ENCODE measurements at regions not wholly inside any gene's neighbourhood (a gene's known extent, or its start where the extent isn't known, plus 50 kb on each side); places are given as distances from the start of the nearest gene placed in this dataset.

- H3K79me2 ChIP-seq (ENCODE audit: insufficient read depth, low read length), result no peaks in the 10 kb centered on the region
- no peaks in the 10 kb centered on the region for H3K36me3 Mint-ChIP-seq (ENCODE audit: low read depth, unreplicated experiment)
- H3K4me1 ChIP-seq (ENCODE audit: insufficient read depth, low read length), result no peaks in the 10 kb centered on the region
- H3K27me3 ChIP-seq (ENCODE audit: insufficient read depth, low read length), result no peaks in the 10 kb centered on the region
- TF ChIP-seq CTCF (IDR thresholded peaks at IDR 0.05; ENCODE audit: insufficient read depth, low read depth, low read length) (no peak), EZH2 (IDR thresholded peaks at IDR 0.05; ENCODE audit: insufficient read depth, low read length) (no peak)
- H3K27ac Mint-ChIP-seq (ENCODE audit: unreplicated experiment), result no peak overlapping the region
- H3K27me3 Mint-ChIP-seq (ENCODE audit: low read depth, unreplicated experiment), result no peaks in the 10 kb centered on the region
- H3K9ac ChIP-seq (ENCODE audit: low read length), result no peak overlapping the region
- H2AFZ ChIP-seq (ENCODE audit: low read depth, low read length), result no peak overlapping the region
- H3K4me1 Mint-ChIP-seq (ENCODE audit: low read depth, unreplicated experiment), result no peaks in the 10 kb centered on the region
- H3K4me3 Mint-ChIP-seq (ENCODE audit: unreplicated experiment), result no peak overlapping the region
- no peak for DNase-seq (ENCODE audit: low read depth)
- H3K9me3 Mint-ChIP-seq (ENCODE audit: unreplicated experiment), result peaks cover 9% of the 10 kb centered on the region
- H3K4me3 ChIP-seq (ENCODE audit: insufficient read depth, low read depth, low read length), result no peak overlapping the region
- no peaks in the 10 kb centered on the region for H3K36me3 ChIP-seq (ENCODE audit: insufficient read depth, low read length)
- no peak overlapping the region for H3K4me2 ChIP-seq (ENCODE audit: low read length)
- H3K27ac ChIP-seq (ENCODE audit: low read depth, low read length), result no peak overlapping the region
- H4K20me1 ChIP-seq (ENCODE audit: insufficient read depth, low read length), result no peaks in the 10 kb centered on the region
- no peak for FAIRE-seq
- H3K9me3 ChIP-seq (ENCODE audit: insufficient read depth, low read depth, low read length), result no peaks in the 10 kb centered on the region
Observed at GRCh38 chr7:68449816-68450215, 1148.5 kb upstream of the AUTS2 start.

GRCh38 chr7:68454931-68455330 lies 1143.3 kb upstream of the AUTS2 start:
- Mint-ChIP-seq H3K9me3 (ENCODE audit: unreplicated experiment) (peaks cover 24% of the 10 kb centered on the region), H3K27me3 (ENCODE audit: low read depth, unreplicated experiment) (no peaks in the 10 kb centered on the region), H3K4me3 (ENCODE audit: unreplicated experiment) (no peak overlapping the region), H3K4me1 (ENCODE audit: low read depth, unreplicated experiment) (no peaks in the 10 kb centered on the region), H3K36me3 (ENCODE audit: low read depth, unreplicated experiment) (no peaks in the 10 kb centered on the region), H3K27ac (ENCODE audit: unreplicated experiment) (no peak overlapping the region)
- H4K20me1 ChIP-seq (ENCODE audit: insufficient read depth, low read length), result no peaks in the 10 kb centered on the region
- H3K27me3 ChIP-seq (ENCODE audit: insufficient read depth, low read length), result no peaks in the 10 kb centered on the region
- H3K4me3 ChIP-seq (ENCODE audit: insufficient read depth, low read depth, low read length), result no peak overlapping the region
- no peak overlapping the region for H3K9ac ChIP-seq (ENCODE audit: low read length)
- H3K36me3 ChIP-seq (ENCODE audit: insufficient read depth, low read length), result no peaks in the 10 kb centered on the region
- no peaks in the 10 kb centered on the region for H3K79me2 ChIP-seq (ENCODE audit: insufficient read depth, low read length)
- H3K27ac ChIP-seq (ENCODE audit: low read depth, low read length), result no peak overlapping the region
- H3K4me1 ChIP-seq (ENCODE audit: insufficient read depth, low read length), result no peaks in the 10 kb centered on the region
- H3K4me2 ChIP-seq (ENCODE audit: low read length), result no peak overlapping the region
- FAIRE-seq, result no peak
- H3K9me3 ChIP-seq (ENCODE audit: insufficient read depth, low read depth, low read length), result peaks cover 3% of the 10 kb centered on the region
- TF ChIP-seq CTCF (IDR thresholded peaks at IDR 0.05; ENCODE audit: insufficient read depth, low read depth, low read length), result no peak
- no peak overlapping the region for H2AFZ ChIP-seq (ENCODE audit: low read depth, low read length)
- no peak for DNase-seq (ENCODE audit: low read depth)

- Histone ChIP-seq H3K9ac (ENCODE audit: low read length) (no peak overlapping the region), H3K4me3 (ENCODE audit: insufficient read depth, low read depth, low read length) (no peak overlapping the region), H3K27me3 (ENCODE audit: insufficient read depth, low read length) (no peaks in the 10 kb centered on the region), H3K27ac (ENCODE audit: low read depth, low read length) (no peak overlapping the region), H3K4me2 (ENCODE audit: low read length) (no peak overlapping the region), H3K79me2 (ENCODE audit: insufficient read depth, low read length) (no peaks in the 10 kb centered on the region), H2AFZ (ENCODE audit: low read depth, low read length) (no peak overlapping the region), H4K20me1 (ENCODE audit: insufficient read depth, low read length) (no peaks in the 10 kb centered on the region), H3K4me1 (ENCODE audit: insufficient read depth, low read length) (peaks cover 1% of the 10 kb centered on the region), H3K9me3 (ENCODE audit: insufficient read depth, low read depth, low read length) (peaks cover 3% of the 10 kb centered on the region), H3K36me3 (ENCODE audit: insufficient read depth, low read length) (no peaks in the 10 kb centered on the region)
- TF ChIP-seq CTCF (IDR thresholded peaks at IDR 0.05; ENCODE audit: insufficient read depth, low read depth, low read length) (no peak), EZH2 (IDR thresholded peaks at IDR 0.05; ENCODE audit: insufficient read depth, low read length) (no peak)
- FAIRE-seq (no peak), DNase-seq (ENCODE audit: low read depth) (no peak)
- Mint-ChIP-seq H3K27me3 (ENCODE audit: low read depth, unreplicated experiment) (no peaks in the 10 kb centered on the region), H3K36me3 (ENCODE audit: low read depth, unreplicated experiment) (no peaks in the 10 kb centered on the region), H3K4me1 (ENCODE audit: low read depth, unreplicated experiment) (no peaks in the 10 kb centered on the region), H3K9me3 (ENCODE audit: unreplicated experiment) (peaks cover 24% of the 10 kb centered on the region), H3K27ac (ENCODE audit: unreplicated experiment) (no peak overlapping the region), H3K4me3 (ENCODE audit: unreplicated experiment) (no peak overlapping the region)
Observed at GRCh38 chr7:68456469-68456868, 1141.8 kb upstream of the AUTS2 start.

Data from astrocyte (in vitro differentiated cells and primary cell).